Tibial nerve (tissue), 3 donors: ENCODE measurements at regions not wholly inside any gene's neighbourhood (a gene's known extent, or its start where the extent isn't known, plus 50 kb on each side); places are given as distances from the start of the nearest gene placed in this dataset.

Experiments used
- POLR2A ChIP-seq, 2 donors: fragments of 450-650 bp; IDR thresholded peaks; one replicate each; pipeline ENCODE4 v1.6.1; 2017; ENCODE audit warnings: antibody characterized with exemption in 2 of 2, mild to moderate bottlenecking in 2 of 2, moderate library complexity in 2 of 2
- TF ChIP-seq, protein P1 (sequence below), 5 experiments: fragments of 200-600 bp in 3 of 5; fragments of 450-650 bp in 2 of 5; sonication (generic) in 3 of 5; IDR thresholded peaks; one replicate each; pipeline ENCODE4 v1.5.1; 2016 to 2019; ENCODE audit warnings: antibody characterized with exemption in 5 of 5, mild to moderate bottlenecking in 3 of 5, moderate library complexity in 2 of 5

DNA sequence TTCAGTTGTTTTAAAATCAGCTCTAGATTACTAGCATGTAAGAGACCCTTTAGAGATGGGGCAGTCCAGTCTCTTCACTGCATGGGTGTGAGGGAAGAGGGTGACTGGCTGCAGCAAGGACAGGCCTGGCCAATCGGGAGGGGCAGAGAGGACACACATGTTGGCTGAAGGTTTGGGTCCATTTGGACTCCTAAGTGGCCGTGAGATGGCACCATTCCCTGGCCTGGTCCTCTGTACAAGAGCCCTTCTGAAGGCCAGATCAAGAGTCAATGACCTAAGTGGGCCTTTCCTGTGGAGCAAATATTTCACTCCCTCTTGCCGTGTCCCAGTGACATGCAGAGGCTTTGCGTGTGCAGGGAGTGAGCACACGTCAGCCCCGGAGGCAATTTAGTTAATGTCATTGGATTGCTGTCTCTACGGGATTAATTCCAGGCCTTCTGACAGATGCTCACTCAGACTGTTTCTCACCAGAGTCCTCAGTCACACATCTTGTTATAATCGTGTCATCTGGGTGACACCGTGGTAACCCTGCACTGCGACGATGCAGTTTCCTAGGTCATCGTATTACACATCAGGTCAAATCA is 613.0 kb downstream of the NPHP4 start:
- TF ChIP-seq, protein P1, sequence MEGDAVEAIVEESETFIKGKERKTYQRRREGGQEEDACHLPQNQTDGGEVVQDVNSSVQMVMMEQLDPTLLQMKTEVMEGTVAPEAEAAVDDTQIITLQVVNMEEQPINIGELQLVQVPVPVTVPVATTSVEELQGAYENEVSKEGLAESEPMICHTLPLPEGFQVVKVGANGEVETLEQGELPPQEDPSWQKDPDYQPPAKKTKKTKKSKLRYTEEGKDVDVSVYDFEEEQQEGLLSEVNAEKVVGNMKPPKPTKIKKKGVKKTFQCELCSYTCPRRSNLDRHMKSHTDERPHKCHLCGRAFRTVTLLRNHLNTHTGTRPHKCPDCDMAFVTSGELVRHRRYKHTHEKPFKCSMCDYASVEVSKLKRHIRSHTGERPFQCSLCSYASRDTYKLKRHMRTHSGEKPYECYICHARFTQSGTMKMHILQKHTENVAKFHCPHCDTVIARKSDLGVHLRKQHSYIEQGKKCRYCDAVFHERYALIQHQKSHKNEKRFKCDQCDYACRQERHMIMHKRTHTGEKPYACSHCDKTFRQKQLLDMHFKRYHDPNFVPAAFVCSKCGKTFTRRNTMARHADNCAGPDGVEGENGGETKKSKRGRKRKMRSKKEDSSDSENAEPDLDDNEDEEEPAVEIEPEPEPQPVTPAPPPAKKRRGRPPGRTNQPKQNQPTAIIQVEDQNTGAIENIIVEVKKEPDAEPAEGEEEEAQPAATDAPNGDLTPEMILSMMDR (IDR thresholded peaks at IDR 0.05), result no peak
- no peak for TF ChIP-seq POLR2A (IDR thresholded peaks at IDR 0.05)
